ENCODE measurements at regions not wholly inside any gene's neighbourhood (a gene's known extent, or its start where the extent isn't known, plus 50 kb on each side); places are given as distances from the start of the nearest gene placed in this dataset.

GRCh38 chr10:110444004-110444337 lies 53.7 kb upstream of the DUSP5 start:
- TF ChIP-seq, protein P1, sequence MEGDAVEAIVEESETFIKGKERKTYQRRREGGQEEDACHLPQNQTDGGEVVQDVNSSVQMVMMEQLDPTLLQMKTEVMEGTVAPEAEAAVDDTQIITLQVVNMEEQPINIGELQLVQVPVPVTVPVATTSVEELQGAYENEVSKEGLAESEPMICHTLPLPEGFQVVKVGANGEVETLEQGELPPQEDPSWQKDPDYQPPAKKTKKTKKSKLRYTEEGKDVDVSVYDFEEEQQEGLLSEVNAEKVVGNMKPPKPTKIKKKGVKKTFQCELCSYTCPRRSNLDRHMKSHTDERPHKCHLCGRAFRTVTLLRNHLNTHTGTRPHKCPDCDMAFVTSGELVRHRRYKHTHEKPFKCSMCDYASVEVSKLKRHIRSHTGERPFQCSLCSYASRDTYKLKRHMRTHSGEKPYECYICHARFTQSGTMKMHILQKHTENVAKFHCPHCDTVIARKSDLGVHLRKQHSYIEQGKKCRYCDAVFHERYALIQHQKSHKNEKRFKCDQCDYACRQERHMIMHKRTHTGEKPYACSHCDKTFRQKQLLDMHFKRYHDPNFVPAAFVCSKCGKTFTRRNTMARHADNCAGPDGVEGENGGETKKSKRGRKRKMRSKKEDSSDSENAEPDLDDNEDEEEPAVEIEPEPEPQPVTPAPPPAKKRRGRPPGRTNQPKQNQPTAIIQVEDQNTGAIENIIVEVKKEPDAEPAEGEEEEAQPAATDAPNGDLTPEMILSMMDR (IDR thresholded peaks at IDR 0.05; ENCODE audit: poor library complexity, severe bottlenecking): no peak
- TF ChIP-seq TAF1 (IDR thresholded peaks at IDR 0.05; ENCODE audit: low read depth) (no peak), EZH2 (IDR thresholded peaks at IDR 0.05; ENCODE audit: borderline replicate concordance, insufficient read depth, low read length, poor library complexity, severe bottlenecking) (no peak), POLR2AphosphoS5 (IDR thresholded peaks at IDR 0.05) (no peak), RAD21 (conservative IDR thresholded peaks at IDR 0.05) (no peak)

Data from neural cell (in vitro differentiated cells).